OCI-LY1 (cell line): ENCODE measurements at regions not wholly inside any gene's neighbourhood (a gene's known extent, or its start where the extent isn't known, plus 50 kb on each side); places are given as distances from the start of the nearest gene placed in this dataset.

Source experiments
- H2AFZ ChIP-seq: fragments of 200-600 bp; sonication (generic), shearing (Covaris generic); 2 replicates; pipeline ENCODE4 v1.6.0; 2014; ENCODE audit warnings: antibody characterized with exemption, mild to moderate bottlenecking, low read length
- H3F3A ChIP-seq: fragments of 200-600 bp; sonication (generic), shearing (Covaris generic); 2 replicates; pipeline ENCODE4 v1.6.0; 2014; ENCODE audit warnings: mild to moderate bottlenecking, antibody characterized with exemption, low read length, moderate library complexity; ENCODE audit not compliant: insufficient read depth
- H3K27ac ChIP-seq: fragments of 200-600 bp; sonication (generic); 2 replicates; pipeline ENCODE4 v1.5.1; 2014; ENCODE audit warnings: low read length, mixed run types, mild to moderate bottlenecking, low read depth; ENCODE audit not compliant: poor library complexity, severe bottlenecking
- H3K27me3 ChIP-seq: fragments of 200-600 bp; sonication (generic); 2 replicates; pipeline ENCODE4 v1.6.0; 2014; ENCODE audit warnings: antibody characterized with exemption, mild to moderate bottlenecking, low read length, moderate library complexity; ENCODE audit not compliant: insufficient read depth
- H3K36me3 ChIP-seq: fragments of 200-600 bp; sonication (generic); 2 replicates; pipeline ENCODE4 v1.6.1; 2014; ENCODE audit warnings: mild to moderate bottlenecking, antibody characterized with exemption, low read length, moderate library complexity, mixed read lengths; ENCODE audit not compliant: insufficient read depth
- H3K4me1 ChIP-seq: fragments of 200-600 bp; sonication (generic); 2 replicates; pipeline ENCODE4 v1.5.1; 2014; ENCODE audit warnings: mild to moderate bottlenecking, low read length, moderate library complexity; ENCODE audit not compliant: insufficient read depth, severe bottlenecking
- H3K4me2 ChIP-seq: fragments of 200-600 bp; sonication (generic), shearing (Covaris generic); 2 replicates; pipeline ENCODE4 v1.6.1; 2014; ENCODE audit warnings: low read length
- H3K4me3 ChIP-seq: fragments of 200-600 bp; sonication (generic); 2 replicates; pipeline ENCODE4 v1.5.1; 2014; ENCODE audit warnings: low read length, low read depth, mild to moderate bottlenecking, mixed read lengths; ENCODE audit not compliant: poor library complexity, severe bottlenecking
- H3K79me2 ChIP-seq: fragments of 200-600 bp; shearing (Covaris generic); 2 replicates; pipeline ENCODE4 v1.6.1; 2016; ENCODE audit warnings: mixed run types, low read length, mixed read lengths; ENCODE audit not compliant: insufficient read depth
- H3K9ac ChIP-seq: fragments of 200-600 bp; sonication (generic), shearing (Covaris generic); 2 replicates; pipeline ENCODE4 v1.6.1; 2014; ENCODE audit warnings: mild to moderate bottlenecking, low read length, mixed read lengths
- H3K9me2 ChIP-seq: fragments of 200-600 bp; sonication (generic), shearing (Covaris generic); 2 replicates; pipeline ENCODE4 v1.6.1; 2014; ENCODE audit warnings: low read depth, mild to moderate bottlenecking, low read length, mixed read lengths
- H3K9me3 ChIP-seq: fragments of 200-600 bp; shearing (Covaris generic); 2 replicates; pipeline ENCODE4 v1.6.1; 2014; ENCODE audit warnings: low read length, mixed read lengths
- H4K20me1 ChIP-seq: fragments of 200-600 bp; sonication (generic), shearing (Covaris generic); 2 replicates; pipeline ENCODE4 v1.6.0; 2016; ENCODE audit warnings: mild to moderate bottlenecking, low read length; ENCODE audit not compliant: insufficient read depth
- EZH2 ChIP-seq: fragments of 200-600 bp; sonication (generic), shearing (Covaris generic); IDR thresholded peaks from 2 replicates; pipeline ENCODE4 v1.8.0; 2017; ENCODE audit warnings: borderline replicate concordance, mixed run types, mild to moderate bottlenecking, antibody characterized with exemption, low read length, moderate library complexity, mixed read lengths
- TF ChIP-seq, protein P1 (sequence below): fragments of 200-600 bp; sonication (generic), shearing (Covaris generic); IDR thresholded peaks from 2 replicates; pipeline ENCODE4 v1.5.1; 2017; ENCODE audit warnings: mild to moderate bottlenecking, antibody characterized with exemption, low read length, moderate library complexity, mixed read lengths

DNA sequence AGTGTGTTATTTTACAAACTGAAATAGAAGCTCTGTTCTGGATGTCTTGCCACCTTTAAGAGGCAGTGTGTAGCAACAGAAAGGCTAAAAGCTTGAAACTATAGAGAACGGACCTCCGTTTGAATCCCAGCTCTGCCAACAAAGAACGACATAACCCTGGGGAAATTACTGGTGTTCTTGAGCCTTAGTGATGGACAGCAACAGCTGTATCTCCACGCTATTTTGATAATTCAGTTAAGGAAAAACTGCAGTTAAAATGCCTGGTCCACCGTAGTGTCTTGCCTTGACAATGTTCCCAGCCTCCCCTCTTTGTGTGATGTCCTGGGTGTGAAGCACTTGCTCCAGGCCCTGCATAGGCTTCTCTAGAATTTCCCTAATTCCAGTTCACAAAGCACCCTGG is 256.8 kb upstream of the HS3ST1 start:
- TF ChIP-seq EZH2, result no peak
- TF ChIP-seq, protein P1, sequence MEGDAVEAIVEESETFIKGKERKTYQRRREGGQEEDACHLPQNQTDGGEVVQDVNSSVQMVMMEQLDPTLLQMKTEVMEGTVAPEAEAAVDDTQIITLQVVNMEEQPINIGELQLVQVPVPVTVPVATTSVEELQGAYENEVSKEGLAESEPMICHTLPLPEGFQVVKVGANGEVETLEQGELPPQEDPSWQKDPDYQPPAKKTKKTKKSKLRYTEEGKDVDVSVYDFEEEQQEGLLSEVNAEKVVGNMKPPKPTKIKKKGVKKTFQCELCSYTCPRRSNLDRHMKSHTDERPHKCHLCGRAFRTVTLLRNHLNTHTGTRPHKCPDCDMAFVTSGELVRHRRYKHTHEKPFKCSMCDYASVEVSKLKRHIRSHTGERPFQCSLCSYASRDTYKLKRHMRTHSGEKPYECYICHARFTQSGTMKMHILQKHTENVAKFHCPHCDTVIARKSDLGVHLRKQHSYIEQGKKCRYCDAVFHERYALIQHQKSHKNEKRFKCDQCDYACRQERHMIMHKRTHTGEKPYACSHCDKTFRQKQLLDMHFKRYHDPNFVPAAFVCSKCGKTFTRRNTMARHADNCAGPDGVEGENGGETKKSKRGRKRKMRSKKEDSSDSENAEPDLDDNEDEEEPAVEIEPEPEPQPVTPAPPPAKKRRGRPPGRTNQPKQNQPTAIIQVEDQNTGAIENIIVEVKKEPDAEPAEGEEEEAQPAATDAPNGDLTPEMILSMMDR, result no peak
- H2AFZ ChIP-seq, result no peak overlapping the region

DNA sequence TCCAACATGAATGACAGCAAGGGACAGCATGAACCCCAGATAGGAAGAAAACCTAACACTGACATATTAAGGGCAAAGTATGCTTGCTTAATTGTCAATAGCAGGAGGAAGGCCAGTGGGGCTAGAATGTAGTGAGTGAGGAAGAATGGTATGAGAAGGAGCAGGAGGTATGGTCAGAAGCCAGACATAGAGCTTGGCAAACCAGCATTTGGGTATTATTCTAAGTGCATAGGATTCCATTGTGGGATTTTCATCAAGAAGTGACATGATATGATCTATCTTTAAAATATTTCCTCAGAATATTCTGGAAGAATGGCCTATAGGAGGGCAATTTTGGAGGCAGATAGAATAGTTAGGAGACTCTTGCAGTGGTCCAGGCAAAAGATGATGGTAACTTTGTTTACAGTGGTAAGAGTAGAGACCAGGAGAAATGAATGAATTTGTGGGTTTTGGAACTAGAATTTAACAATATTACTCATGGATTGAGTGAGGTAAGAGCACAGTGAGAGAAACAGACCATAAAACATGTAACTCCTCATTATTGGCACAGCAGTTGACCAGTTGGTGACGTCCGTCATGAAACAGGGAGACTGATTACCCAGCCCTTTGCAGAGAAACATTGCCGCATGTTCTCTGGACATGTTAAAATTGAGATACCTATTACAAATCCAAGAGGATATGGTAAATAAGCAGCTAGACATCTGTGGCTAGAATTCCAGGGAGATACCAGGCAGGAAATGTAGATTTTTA is 246.5 kb upstream of the HS3ST1 start:
- Histone ChIP-seq H3K4me1 (no peaks in the 10 kb centered on the region), H2AFZ (no peak overlapping the region), H3K4me3 (no peak overlapping the region), H3K9me2 (no peaks in the 10 kb centered on the region), H3K27me3 (no peaks in the 10 kb centered on the region), H3F3A (no peaks in the 10 kb centered on the region), H3K4me2 (no peak overlapping the region), H4K20me1 (no peaks in the 10 kb centered on the region), H3K79me2 (no peaks in the 10 kb centered on the region), H3K27ac (no peak overlapping the region), H3K9ac (no peak overlapping the region), H3K36me3 (no peaks in the 10 kb centered on the region), H3K9me3 (no peaks in the 10 kb centered on the region)
- TF ChIP-seq, protein P1, result no peak
- no peak for TF ChIP-seq EZH2

More for the DNA sequence above, 256.8 kb upstream of the HS3ST1 start:
- H3K9ac ChIP-seq, result no peak overlapping the region
- no peaks in the 10 kb centered on the region for H3F3A ChIP-seq
- no peak overlapping the region for H3K27ac ChIP-seq
- H3K36me3 ChIP-seq, result no peaks in the 10 kb centered on the region
- H3K4me1 ChIP-seq, result no peaks in the 10 kb centered on the region
- no peaks in the 10 kb centered on the region for H4K20me1 ChIP-seq
- no peaks in the 10 kb centered on the region for H3K27me3 ChIP-seq
- no peaks in the 10 kb centered on the region for H3K9me2 ChIP-seq
- H3K4me3 ChIP-seq, result no peak overlapping the region
- H3K4me2 ChIP-seq, result no peak overlapping the region
- no peaks in the 10 kb centered on the region for H3K9me3 ChIP-seq
- H3K79me2 ChIP-seq, result no peaks in the 10 kb centered on the region

DNA sequence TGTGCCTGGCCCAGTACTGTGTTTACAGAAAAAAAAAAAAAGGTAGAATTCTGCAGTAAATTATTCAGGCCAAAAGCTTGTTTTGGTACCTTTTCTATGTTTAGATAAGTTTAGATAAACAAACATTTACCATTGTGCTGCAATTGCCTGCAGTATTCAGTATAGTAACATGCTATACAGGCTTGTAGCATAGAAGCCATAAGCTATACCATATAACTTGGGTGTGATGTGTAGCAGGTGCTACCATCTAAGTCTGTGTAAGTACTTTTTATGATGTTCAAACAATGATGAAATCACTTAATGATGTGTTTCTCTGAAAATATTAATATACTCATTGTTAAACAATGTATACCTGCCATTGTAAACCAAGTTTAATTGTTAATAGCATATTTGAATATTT is 241.6 kb upstream of the HS3ST1 start:
- Histone ChIP-seq H3K4me2 (no peak overlapping the region), H3K36me3 (no peaks in the 10 kb centered on the region), H3K9ac (no peak overlapping the region), H3K4me3 (no peak overlapping the region), H3K9me2 (no peaks in the 10 kb centered on the region), H4K20me1 (no peaks in the 10 kb centered on the region), H3F3A (no peaks in the 10 kb centered on the region), H3K4me1 (no peaks in the 10 kb centered on the region), H3K27me3 (no peaks in the 10 kb centered on the region), H3K9me3 (no peaks in the 10 kb centered on the region), H2AFZ (no peak overlapping the region), H3K79me2 (no peaks in the 10 kb centered on the region), H3K27ac (no peak overlapping the region)
- no peak for TF ChIP-seq EZH2
- TF ChIP-seq, protein P1, result no peak
